HG02870 (cell line): ENCODE measurements at regions not wholly inside any gene's neighbourhood (a gene's known extent, or its start where the extent isn't known, plus 50 kb on each side); places are given as distances from the start of the nearest gene placed in this dataset.
A peak's percentile ranks its signal among the peaks of the same experiment; 100 is the strongest.

Experiments used
- ATAC-seq: cut with Tn5 transposase; IDR thresholded peaks from one replicate; pipeline ENCODE4 v1.9.1; 2021; ENCODE audit warnings: mild to moderate bottlenecking, moderate library complexity; ENCODE audit not compliant: unreplicated experiment

- ATAC-seq = no peak
Observed at GRCh38 chr6:95777338-95777737, 200.0 kb downstream of the MANEA start.

- no peak for ATAC-seq
Observed at GRCh38 chr6:95780037-95780436, 202.7 kb downstream of the MANEA start.

DNA sequence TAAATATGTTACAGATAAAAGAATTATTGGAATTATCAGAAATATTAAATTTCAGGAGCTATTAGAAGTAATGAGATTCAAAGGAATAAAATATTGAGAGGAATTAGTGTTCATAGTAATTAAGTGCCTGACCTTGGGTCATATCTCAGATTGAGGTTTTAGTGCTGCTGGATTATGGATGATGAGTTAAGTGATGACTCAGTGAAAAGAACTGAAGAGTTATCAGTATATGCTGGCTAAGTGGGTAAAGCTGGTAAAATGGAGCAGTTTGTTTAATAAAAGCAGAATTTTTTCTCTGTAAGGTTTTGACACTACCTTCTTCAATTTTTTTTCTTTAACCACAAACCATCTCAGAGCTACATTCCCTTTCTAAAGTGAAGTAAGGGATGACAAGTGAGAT is 206.7 kb downstream of the MANEA start:
- no peak for ATAC-seq

DNA sequence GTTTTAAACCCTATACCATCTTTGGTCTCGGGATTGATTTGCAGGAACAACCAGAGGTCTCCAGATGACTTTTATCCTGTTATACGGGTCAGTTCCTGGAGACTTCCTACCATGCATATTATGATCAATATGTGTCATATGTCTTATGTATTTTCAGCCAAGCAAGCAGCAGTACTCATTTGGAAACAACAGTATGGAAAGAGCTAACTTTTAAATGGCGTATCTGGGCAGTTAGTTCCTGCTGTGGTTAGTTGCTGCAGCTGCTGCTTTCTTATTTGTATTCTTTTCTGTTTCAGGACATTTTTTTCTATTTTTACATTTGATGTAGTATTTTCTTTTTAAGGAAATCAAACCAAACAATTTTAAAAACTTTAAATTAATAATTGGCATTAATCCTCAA is 207.5 kb downstream of the MANEA start:
- peak; percentile 90 for ATAC-seq

- no peak for ATAC-seq
Observed at GRCh38 chr6:95785785-95786184, 208.4 kb downstream of the MANEA start.

- ATAC-seq = no peak
Observed at GRCh38 chr6:95786802-95787201, 209.5 kb downstream of the MANEA start.

DNA sequence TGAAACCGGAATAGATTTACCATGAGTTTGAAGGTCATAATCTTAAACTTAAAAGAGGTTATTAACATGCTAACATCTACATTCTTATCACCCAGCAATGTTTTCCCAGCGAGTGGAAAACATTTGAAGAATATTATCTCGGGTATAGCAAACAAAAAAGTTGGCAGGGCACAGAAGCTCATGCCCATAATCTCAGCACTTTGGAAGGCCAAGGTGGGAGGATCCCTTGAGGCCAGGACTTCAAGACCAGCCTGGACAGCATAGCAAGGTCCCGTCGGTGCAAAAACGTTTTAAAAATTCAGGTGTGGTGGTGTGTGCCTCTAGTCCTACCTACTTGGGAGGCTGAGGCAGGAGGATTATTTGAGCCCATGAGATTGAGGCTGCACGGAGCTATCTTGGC is 213.5 kb downstream of the MANEA start:
- no peak for ATAC-seq

- ATAC-seq = no peak
Observed at GRCh38 chr6:95794749-95795148, 217.4 kb downstream of the MANEA start.

- no peak for ATAC-seq
Observed at GRCh38 chr6:95795927-95796326, 218.6 kb downstream of the MANEA start.

GRCh38 chr6:95797054-95797453 is 218.7 kb upstream of the FUT9 start:
- no peak for ATAC-seq

DNA sequence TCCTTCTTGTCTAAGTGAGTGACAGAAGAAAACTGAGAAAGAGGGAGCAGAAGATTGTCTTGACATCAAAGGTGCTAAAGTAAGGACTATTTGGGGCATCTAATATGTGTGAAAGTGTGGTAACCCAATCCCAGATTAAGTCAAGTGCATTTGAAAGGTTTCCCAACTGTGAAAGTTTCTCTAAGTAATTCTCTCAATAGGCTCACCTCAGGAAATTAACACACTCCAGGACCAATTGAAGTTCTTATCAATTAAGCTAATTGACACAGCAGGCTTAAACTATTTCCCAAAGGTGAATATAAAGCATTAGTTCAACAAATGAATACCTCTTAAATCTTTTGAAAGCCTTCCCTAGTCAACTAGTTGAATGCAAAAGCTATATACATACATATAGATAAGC is 212.8 kb upstream of the FUT9 start:
- no peak for ATAC-seq

- no peak for ATAC-seq
Observed at GRCh38 chr6:95803889-95804288, 211.9 kb upstream of the FUT9 start.

- ATAC-seq = peak; percentile 95
Observed at GRCh38 chr6:95804847-95805541, 210.8 kb upstream of the FUT9 start.

GRCh38 chr6:95805699-95806098 is 210.1 kb upstream of the FUT9 start:
- ATAC-seq = peak; percentile 58

DNA sequence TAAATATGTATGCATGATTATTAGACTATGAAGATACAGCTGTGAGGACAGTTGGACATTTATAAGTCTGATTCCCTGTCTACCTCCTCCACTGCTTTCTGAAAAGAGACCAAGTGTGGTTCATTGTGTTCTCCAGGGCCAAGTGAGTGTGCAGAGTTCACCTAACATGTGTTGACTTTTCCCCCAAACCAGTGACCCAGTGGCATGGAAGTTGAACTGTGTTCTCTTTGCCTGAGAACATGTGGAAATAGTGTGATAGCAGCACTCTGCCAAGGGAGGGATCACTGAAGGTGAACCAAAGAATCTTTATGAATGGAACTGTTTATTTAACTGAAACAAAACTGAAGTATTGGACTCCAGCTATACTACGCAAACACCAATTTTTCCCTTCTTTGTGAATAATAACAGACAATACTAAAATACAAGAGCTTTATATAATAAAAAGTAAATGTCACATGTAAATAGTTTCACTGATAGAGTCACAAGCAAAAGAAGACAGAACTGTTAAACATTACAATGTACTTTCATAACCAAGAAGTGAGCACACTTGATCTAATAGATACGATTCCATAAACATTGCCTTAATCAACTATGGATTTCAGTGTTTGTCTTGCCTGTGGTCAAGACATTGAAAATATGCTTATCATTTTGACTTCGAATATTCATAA is 200.3 kb upstream of the FUT9 start:
- ATAC-seq = no peak

- ATAC-seq = no peak
Observed at GRCh38 chr6:95819461-95819860, 196.3 kb upstream of the FUT9 start.

GRCh38 chr6:95819939-95820338 is 195.8 kb upstream of the FUT9 start:
- ATAC-seq = peak; percentile 50

DNA sequence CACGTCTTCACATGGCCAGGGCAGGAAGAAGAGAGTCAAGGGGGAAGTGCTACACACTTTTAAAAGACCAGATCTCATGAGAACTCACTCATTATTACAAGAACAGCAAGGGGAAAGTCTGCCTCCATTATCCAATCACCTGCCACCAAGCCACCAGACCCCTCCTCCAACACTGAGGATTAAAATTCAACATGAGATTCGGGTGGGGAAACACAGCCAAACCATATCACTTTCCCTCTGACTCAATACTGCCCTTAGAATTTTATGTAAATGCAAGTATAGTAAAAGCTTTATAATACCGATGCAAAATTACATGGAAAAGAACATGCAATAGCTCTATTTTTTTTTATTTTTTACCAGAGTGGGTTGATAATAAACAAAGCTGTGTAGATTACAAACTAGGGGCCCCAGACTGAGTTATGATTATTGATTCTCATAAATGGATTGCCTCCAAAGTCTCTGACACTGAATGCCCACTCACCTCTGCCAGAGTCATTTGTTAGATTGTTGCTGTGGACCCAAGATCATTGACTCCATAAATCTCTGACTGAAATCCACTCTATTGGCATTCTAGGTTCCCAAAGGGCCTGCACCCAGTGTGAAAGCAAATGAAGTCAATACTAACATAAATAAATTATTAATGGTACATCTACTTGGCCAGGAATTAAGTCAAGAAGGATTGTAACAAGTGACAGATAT is 184.8 kb upstream of the FUT9 start:
- no peak for ATAC-seq

DNA sequence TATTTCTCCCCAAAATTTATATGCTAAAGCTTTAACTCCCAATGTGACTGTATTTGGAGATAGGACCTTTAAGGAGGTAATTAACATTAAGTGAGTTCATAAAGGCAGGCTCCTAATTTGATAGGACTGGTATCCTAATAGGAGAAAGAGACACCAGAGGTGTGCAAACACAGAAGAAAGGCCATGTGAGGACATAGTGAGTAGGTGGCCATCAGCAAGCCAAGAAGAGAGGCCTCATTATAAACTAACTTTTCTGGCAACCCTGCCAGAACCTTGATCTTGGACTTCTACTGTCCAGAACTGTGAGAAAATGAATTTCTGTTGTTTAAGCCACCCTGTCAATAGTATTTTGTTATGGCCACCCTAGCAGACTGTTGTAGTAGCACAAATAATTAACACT is 177.9 kb upstream of the FUT9 start:
- no peak for ATAC-seq

- ATAC-seq = no peak
Observed at GRCh38 chr6:95841560-95841959, 174.2 kb upstream of the FUT9 start.

- no peak for ATAC-seq
Observed at GRCh38 chr6:95846652-95847051, 169.1 kb upstream of the FUT9 start.

- ATAC-seq = no peak
Observed at GRCh38 chr6:95847061-95847460, 168.7 kb upstream of the FUT9 start.
